Daoy (cell line): ENCODE measurements at regions not wholly inside any gene's neighbourhood (a gene's known extent, or its start where the extent isn't known, plus 50 kb on each side); places are given as distances from the start of the nearest gene placed in this dataset.

ENCODE experiments used
- DNase-seq: peaks from one replicate; pipeline ENCODE4 v3.0.0-alpha.2; 2015; ENCODE audit warnings: low read depth

DNA sequence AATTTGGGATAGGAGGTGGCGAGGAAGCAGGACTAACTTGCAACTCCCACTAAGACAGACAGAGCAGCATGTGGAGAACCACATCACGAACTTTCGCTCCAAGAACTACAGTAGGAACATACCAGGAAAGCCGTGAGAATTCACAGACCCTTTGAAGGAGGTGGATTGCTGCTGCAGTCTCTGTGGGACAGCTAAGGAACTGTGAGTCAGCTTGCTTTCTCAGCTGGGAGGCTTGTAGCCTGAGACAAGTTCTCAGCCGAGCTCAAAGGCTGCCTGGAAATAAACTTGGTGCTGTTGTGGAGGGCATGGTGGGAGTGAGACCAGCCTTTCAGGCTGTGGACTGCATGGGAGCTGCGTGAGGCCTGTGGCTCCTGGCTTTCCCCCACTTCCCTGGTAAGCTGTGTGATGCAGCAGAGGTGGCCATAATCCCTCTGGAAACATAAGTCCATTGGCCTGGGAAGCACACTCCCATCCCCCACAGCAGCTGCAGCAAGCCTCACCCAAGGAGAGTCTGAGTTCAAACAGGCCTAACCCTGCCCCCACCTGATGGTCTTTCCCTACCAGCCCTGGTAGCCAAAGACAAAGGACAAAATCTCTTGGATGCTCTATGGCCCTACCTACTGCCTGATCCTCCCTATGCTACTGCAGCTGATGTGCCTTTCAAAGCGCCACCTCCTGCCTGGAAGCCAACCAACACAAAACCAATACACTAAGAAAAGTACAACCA lies 441.1 kb upstream of the HTR2A start:
- DNase-seq: peak; percentile 29

DNA sequence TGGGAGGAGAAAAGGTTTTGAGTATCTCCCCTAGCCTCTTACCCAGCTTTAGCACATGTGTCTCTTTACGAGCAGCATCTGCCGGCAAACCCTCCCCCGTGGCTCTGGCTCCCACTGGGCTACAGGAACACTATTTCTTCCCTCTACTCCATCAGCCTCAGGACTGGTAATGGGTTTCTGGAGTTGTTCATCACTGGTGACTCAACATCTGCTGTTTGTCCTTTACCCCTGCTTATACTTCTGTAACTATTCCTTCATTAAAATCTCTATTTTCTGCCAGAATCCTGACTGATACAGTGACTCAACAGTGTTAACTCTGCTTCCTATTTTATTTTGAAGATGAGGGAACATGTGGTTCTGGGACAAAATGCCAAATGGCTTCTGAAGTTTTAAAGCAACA lies 437.3 kb upstream of the HTR2A start:
- peak; percentile 10 for DNase-seq

DNA sequence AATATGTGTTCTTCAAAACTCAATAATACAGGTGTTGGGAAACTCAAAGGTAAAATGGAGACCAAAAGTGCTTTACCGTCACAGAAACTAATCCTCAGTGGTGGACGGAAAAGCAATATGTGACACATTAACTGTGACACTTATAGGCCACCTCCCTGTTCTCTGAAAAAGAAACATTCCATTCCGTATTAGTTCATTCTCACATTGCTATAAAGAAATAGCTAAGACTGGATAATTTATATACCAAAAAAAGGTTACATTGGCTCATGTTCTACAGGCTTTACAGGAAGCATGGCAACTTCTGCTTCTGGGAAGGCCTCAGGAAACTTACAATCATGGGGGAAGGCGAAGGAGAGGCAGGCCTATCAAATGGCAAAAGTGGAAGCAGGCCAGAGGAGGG lies 435.3 kb upstream of the HTR2A start:
- no peak for DNase-seq

DNA sequence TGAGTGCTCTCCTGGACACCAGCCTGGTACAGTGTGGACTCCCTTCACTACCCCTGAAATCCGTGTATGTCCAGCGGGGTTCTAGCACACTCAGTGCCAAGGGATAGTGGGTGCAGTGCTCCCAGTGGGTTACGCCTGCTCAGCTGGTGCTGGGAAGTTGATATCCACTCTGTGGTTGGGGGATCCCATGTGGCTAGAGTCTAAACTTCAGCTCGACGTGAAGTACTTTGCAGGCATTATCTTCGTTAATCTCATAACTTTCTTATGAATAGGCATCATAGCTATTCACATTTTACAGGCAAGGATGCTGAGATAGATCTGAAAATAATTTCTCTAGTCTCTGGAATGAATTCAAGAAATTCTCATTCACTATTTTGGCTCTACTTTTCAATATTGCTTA lies 433.2 kb upstream of the HTR2A start:
- no peak for DNase-seq

DNA sequence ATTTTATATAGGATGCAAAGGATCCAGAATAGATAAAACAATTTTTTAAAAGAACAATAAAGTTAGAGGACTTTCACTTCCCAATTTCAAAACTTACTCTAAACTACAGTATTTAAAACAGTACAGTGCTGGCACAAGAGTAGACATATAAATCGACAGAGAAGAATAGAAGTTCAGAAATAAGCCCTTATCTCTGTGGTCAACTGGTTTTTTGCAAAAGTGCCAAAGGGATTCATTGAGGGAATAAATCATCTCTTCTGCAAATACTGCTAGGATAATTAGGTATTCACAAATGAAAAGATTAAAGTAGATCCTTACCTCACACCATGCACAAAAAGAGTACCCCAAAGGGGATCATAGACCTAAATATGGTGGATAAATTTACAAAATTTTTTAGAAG lies 431.0 kb upstream of the HTR2A start:
- no peak for DNase-seq

DNA sequence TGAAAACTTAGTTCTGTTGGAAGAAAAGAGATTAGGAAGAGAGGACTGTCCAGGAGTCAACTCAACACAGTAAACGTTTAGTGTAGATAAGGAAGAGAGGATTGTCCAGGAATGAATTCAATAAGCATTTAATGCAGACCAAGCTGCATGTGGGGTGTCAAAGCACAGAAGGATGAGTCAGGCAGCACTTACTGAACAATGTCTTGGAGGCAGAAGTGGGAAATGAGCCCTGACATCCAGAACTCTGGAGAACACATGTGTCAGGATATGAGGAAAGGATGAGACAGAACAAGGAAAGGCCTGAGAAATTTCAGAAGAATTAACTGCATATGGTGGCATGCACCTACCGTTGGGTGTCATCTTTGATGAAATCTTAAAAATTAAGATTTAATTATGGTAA lies 429.2 kb upstream of the HTR2A start:
- no peak for DNase-seq

DNA sequence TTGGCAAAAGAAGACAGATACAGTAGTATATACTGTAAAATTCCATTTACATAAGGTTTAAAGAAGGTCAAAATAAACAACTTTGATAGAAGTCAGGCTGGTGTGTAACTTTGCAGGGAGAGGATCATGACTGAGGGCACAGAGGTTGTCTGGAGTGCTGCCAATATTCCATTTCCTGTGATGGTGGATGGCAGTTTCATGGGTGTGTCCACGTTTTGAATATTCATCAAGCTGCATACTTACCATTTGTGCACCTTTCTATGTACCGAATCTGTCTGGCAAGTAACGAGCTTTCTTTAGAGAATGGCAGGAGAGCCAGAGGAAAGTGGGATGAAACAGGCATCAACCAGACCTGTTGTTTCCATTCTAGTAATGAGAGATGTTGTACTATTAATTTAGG lies 420.5 kb upstream of the HTR2A start:
- DNase-seq: peak; percentile 7

DNA sequence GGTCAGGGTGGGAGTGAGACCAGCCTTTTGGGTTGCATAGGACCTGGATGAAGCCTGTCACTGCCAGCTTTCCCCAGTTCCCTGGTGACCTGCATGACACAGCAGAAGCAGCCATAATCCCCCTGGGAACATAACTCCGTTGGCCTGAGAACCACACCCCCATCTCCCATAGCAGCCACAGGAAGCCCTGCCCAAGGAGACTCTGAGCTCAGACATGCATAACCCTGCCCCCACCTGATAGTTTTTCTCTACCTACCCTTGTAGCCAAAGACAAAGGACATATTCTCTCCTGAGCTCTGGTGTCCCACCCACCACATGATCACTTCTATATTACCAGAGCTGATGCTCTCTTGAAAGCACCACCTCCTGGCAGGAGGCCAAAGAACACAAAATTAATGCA lies 413.5 kb upstream of the HTR2A start:
- DNase-seq: no peak

DNA sequence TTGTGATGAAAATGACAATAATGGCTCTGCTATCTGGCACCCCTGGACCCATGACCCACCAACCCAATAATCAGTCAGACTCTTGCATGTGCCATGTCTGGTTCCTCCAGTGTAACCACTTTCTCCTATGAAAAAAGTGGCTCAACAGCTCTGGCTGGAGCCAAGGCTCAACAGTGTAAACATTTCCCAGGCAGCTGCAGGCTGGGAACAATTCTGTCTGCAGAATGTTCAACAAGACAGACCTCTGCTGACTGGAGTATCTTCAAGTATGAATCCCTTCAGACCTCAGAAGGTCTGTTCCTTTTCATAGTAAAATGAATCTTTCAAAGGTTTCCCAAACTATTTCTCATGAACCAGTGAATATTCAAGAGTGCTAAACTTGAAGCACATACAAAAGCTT lies 410.1 kb upstream of the HTR2A start:
- DNase-seq: no peak

DNA sequence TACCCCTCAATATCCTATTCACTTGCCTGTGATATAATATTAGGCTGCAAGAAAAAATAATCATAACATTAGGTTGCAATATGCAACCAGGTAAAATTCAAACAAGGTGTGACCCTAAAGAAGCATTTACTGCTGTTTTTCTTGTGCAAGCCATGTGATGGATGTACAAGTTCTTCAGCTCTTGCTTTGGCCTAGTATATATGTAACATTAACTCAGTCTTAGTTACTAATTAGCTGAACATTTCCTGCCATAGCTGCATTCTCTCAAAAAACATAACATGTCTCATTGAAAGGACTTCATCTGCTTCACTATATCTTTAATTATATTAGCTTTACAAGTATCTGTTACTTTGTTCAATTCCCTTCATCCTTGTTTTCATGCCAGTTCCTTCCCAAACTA lies 406.8 kb upstream of the HTR2A start:
- no peak for DNase-seq

DNA sequence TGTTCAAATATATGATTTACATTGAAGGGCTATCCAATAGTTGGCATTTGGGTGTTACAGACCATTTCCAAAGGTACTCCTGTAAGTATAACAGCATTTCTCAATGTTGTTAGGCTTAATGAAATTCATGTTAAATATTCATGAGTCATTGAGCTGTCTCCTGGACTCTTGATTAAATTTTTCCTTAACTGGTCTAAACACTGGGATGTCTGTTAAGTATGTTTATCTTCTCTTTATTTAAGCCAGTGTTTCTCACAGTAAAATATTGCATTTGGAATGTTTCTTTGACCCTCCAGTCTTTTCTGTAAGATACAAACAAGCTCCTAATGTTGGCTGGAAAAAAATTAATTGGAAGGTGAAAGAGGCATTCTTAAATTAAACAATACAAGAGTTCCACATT lies 402.5 kb upstream of the HTR2A start:
- DNase-seq: no peak

DNA sequence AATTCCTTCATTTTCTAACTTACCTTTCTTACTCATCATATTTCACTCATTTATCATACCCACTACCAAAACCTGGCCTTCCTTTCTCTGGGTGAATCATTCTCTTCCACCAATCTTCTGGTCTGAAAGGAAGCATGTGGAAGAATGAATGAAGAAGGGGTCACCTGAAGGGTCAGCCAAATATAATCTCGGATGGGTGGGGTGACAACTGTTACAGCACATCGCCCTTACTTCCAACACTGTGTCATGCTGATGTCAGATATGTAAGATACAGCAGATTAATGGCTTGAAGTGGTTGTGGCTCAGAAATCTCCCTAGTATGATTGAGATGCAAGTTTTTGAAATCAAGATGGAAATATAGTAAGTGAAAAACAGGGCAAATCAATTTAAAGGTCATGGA lies 401.7 kb upstream of the HTR2A start:
- DNase-seq: no peak

DNA sequence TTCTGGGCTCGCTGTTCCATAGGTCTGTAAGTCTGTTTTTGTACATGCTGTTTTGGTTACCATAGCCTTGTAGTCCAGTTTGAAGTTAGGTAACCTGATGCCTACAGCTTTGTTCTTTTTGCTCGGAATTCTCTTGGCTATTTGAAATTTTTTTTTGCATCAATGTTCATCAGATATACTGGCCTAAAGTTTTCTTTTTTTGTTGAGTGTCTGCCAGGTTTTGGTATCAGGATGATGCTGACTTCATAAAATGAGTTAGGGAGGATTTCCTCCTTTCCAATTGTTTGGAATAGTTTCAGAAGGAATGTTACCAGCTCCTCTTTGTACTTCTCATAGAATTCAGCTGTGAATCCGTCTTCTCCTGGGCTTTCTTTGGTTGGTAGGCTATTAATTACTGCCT lies 397.8 kb upstream of the HTR2A start:
- DNase-seq: no peak

DNA sequence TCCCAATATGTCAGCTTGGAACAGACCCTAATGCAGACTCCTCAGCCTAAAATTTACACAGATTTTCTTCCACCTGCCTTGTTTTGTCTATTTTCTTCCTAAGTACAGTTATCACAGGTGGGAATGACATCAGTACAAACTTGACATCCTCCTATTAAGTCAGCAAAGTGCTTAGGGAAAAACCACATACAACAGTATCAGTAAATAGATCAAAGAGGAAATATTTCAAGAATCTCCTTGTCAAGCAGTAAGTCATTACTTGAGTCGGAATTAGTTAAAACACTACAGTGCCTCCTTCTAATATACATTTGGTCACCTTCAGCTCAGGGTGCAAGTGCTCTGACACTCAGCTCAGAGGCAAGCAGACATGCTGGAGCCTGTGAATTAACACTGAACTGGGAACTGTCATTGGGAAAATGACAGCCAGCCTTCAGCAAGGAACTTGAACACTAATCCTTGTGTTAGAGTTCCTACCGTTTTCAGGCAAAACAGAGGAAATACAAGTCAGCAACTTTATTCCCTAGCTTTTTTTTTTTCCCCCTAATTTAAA lies 394.3 kb upstream of the HTR2A start:
- DNase-seq: no peak

DNA sequence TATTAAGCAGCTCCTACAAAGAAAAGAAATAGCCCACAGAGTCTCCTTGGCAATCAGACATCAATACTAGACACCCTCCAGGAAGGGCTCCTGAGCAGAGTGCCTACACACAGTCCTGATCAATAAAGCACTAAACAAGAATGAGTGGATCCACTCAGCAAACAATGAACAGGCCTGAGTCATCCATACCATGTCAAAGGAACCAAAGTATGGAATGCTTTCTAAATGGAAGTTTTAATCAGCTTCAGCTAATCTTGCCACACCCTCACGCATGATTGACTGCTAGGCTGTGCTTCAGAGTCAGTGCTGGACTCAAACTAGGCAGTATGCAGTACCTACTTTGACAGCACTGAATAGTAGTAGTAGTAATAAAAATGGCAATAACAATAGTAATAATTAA lies 392.7 kb upstream of the HTR2A start:
- peak; percentile 13 for DNase-seq

DNA sequence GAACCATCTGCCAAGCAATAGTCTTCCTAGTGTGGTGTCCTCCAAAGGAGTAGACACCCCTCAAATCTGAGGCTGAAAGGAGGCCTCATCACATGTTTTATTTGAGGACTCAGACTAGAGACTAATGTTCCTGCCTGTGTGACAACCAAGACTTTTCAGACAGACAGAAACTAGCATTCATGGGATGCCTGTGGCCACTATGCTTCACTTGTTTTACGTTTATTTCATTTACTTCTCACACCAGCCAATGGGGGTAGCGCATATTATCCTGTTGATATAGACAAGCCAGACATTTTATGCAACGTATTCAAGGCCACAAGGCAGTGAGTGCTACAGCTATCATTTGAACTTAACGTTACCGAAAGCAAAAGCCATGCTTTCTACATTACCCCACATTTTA lies 391.7 kb upstream of the HTR2A start:
- no peak for DNase-seq

DNA sequence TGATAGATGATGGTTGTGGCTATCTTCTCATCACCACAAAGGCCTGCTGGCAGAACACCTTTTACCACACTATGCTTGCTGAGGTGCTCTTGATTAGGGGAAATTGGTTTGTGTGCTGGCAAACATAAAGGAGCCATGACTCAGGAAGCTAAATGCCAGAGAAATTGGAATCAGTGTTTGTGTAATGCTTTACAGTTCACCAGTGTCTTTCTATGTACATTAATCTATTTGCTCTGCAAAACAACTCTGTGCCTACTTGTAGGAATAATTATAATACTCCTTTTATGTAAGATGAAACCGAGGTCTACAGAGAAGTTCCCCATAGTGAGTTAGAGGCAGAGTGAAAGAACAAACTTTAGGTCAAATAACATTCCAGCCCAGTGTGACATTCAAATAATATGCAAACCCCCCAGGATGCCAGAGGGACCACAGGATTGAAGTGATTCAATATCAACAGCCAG lies 390.5 kb upstream of the HTR2A start:
- peak; percentile 49 for DNase-seq

DNA sequence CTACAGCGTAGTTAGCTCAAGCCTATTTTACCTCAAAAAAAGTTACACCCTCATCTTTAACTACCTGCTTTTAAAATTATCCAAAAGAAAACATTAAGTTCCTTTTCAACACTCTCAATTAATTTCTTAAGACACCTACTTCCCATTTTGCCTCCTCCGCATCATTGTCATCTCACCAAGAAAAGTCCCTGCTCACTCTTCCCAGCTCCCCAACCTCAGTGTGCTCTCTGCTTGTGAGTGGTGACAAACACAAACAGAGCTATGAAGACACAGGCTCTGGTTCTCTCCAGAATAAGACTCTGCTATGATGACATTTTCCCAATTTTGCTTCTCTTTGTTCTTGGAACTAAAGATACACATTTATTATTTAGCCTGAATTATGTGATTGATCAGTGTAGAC lies 385.1 kb upstream of the HTR2A start:
- DNase-seq: no peak

DNA sequence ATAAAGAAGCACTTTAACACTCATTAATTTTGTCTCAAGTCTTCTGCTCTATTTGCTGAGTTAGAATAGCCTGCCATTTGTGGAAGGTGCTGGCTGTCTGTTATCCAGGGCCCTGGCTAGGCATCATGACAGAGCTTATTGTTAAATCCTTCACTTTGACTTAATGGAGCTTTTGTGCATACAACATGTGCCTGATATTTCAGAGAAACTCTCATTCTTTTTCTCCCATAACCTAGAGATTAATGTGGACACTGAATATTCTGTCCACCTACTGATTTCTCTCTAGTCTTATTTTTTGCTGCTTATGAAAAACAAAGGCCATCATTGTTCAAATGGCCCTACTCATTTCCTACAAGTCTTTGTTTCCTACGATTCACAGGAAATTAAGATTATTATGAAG lies 383.1 kb upstream of the HTR2A start:
- DNase-seq: no peak

DNA sequence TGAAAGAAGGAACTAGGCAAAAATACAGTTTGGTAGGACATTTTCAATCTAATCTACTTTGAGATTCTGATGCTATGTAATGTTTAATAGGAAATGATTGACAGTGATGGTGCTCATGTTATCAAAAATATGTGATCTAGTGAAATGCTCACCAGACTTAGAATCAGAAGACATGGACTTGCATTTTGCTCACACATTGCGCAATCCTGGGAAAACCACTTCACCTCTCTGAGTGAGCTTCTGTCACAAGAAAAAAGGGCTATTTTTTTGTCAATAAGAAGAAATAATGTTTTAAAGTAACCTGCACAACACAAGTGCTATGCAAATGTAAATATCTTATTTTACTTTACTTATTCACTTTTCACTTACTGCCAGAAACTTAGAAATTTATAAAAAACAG lies 380.9 kb upstream of the HTR2A start:
- DNase-seq: no peak

DNA sequence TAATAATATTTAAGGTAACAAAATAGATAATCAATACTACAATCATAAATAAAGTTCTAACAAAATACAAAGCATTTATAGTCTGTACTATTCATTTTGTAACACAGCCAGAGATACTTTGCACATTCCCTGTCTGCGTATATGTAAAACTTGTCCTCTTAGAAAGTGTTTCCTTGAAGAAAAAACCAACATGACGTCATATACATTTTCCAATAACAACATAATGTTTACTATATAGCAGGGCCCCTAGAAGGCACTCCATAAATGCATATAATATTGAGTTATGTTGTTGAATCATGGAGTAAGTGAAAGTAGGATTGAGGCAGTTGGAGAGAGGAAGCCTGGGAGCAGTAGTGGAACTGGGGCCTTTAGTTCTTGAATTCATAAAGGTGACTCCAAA lies 371.4 kb upstream of the HTR2A start:
- DNase-seq: no peak

DNA sequence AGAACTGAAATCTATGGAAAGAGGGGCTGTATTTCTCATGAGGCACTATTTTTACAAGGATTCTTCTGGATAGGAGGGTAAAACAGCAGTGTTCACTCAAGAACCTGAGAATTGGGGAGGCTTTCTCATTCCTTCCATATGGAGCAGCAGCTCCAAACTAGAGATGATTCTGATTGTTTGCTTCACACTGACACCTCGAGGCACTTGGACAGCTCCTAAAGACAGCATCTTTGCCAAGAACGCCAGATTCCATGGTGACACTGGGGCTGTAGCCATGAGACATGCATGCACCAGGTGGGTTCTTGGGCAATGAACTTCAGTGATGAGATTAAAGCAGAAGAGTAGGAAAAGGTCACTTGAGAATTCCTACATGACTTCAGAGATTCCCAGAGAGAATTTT lies 361.5 kb upstream of the HTR2A start:
- DNase-seq: no peak

DNA sequence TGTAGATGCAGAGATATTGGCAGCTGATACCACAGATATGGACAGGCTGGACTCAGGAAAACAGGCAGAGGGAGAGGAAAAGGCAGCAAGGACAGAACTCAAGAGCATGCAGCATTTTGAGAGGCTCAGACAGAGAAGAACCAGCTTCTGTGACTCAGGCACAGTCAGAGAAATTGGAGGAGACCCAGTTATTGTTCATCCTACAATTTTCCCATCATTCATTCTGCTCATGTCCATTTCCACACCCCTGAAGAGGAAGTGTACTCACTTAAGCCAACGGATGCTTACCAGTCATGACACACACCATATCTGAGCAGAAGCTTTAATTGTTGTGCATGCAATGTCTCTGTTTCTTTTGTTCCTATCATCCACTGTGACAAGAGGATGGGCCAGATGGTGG lies 359.8 kb upstream of the HTR2A start:
- DNase-seq: peak; percentile 28

DNA sequence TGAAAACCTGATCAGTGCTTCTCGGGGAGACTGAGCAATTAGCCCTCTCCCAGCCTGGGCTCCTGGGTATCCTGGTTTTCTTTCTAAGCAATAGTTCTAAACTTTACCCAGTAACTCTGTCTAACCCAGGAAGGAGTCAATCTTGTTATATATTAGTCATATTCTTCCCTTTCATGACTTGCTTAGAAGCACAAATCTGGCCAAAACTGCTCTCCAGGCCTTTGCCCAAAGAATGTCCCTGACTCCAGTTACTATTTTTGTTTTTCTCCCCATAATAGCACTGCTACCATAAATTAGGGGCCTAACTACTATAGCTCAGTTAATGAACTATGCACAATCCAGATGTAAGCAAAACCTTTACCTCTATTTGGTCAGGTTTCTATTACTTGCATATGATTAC lies 355.8 kb upstream of the HTR2A start:
- no peak for DNase-seq
